G401 (cell line): ENCODE measurements at regions not wholly inside any gene's neighbourhood (a gene's known extent, or its start where the extent isn't known, plus 50 kb on each side); places are given as distances from the start of the nearest gene placed in this dataset.

ENCODE experiments used
- DNase-seq: peaks from one replicate; pipeline ENCODE4 v3.0.0-alpha.2; 2015; ENCODE audit warnings: low spot score
- in situ Hi-C: cut with HindIII; loops from 2 replicates; pipeline ENCODE4 v1.10.0; 2016; ENCODE audit warnings: low sequenced_read_pairs, mixed read lengths

- DNase-seq = no peak
- in situ Hi-C loops = no loop called here
These were observed 449.6 kb upstream of the CCDC196 start for GRCh38 chr14:66036547-66036946.

GRCh38 chr14:66037361-66037760 is 448.8 kb upstream of the CCDC196 start:
- in situ Hi-C loops = no loop called here
- no peak for DNase-seq

GRCh38 chr14:66038212-66038611 is 448.0 kb upstream of the CCDC196 start:
- in situ Hi-C loops = no loop called here
- no peak for DNase-seq

GRCh38 chr14:66038618-66039017 is 447.6 kb upstream of the CCDC196 start:
- DNase-seq = no peak
- in situ Hi-C loops = no loop called here

- no peak for DNase-seq
- in situ Hi-C loops = no loop called here
These were observed 446.7 kb upstream of the CCDC196 start for GRCh38 chr14:66039495-66039894.

- no peak for DNase-seq
- in situ Hi-C loops = no loop called here
These were observed 444.6 kb upstream of the CCDC196 start for GRCh38 chr14:66041582-66041981.

GRCh38 chr14:66043921-66044320 is 442.2 kb upstream of the CCDC196 start:
- DNase-seq = no peak
- in situ Hi-C loops = no loop called here

- in situ Hi-C loops = no loop called here
- DNase-seq = no peak
These were observed 440.6 kb upstream of the CCDC196 start for GRCh38 chr14:66045572-66046021.

GRCh38 chr14:66046035-66046434 is 440.1 kb upstream of the CCDC196 start:
- in situ Hi-C loops = no loop called here

GRCh38 chr14:66046591-66046990 is 439.6 kb upstream of the CCDC196 start:
- in situ Hi-C loops = no loop called here
- DNase-seq = no peak

More at GRCh38 chr14:66046035-66046434, 440.1 kb upstream of the CCDC196 start:
- DNase-seq = no peak

GRCh38 chr14:66056268-66056907 is 429.8 kb upstream of the CCDC196 start:
- in situ Hi-C loops = no loop called here

GRCh38 chr14:66056926-66057552 is 429.1 kb upstream of the CCDC196 start:
- no peak for DNase-seq
- in situ Hi-C loops = no loop called here

More at GRCh38 chr14:66056268-66056907, 429.8 kb upstream of the CCDC196 start:
- DNase-seq = no peak

- in situ Hi-C loops = no loop called here
- DNase-seq = no peak
These were observed 421.0 kb upstream of the CCDC196 start for GRCh38 chr14:66065188-66065587.

GRCh38 chr14:66066981-66067776 is 419.0 kb upstream of the CCDC196 start:
- in situ Hi-C loops = no loop called here

GRCh38 chr14:66069036-66069435 is 417.1 kb upstream of the CCDC196 start:
- in situ Hi-C loops = no loop called here

More at GRCh38 chr14:66066981-66067776, 419.0 kb upstream of the CCDC196 start:
- DNase-seq = no peak

GRCh38 chr14:66069830-66070541 is 416.2 kb upstream of the CCDC196 start:
- no peak for DNase-seq
- in situ Hi-C loops = no loop called here

More at GRCh38 chr14:66069036-66069435, 417.1 kb upstream of the CCDC196 start:
- DNase-seq = no peak

- in situ Hi-C loops = no loop called here
These were observed 415.4 kb upstream of the CCDC196 start for GRCh38 chr14:66070542-66071319.

GRCh38 chr14:66072190-66073084 is 413.7 kb upstream of the CCDC196 start:
- in situ Hi-C loops = no loop called here
- DNase-seq = no peak

More at GRCh38 chr14:66070542-66071319, 415.4 kb upstream of the CCDC196 start:
- peak; percentile 72 for DNase-seq
